Activated T-cell treated with anti-CD3 and anti-CD28 coated beads, Interleukin-2, amount 50 U/mL, for 72 hours (primary cell): ENCODE measurements at regions not wholly inside any gene's neighbourhood (a gene's known extent, or its start where the extent isn't known, plus 50 kb on each side); places are given as distances from the start of the nearest gene placed in this dataset.

ENCODE experiments used
- ATAC-seq, 2 donors: fragments of 150-1000 bp; cut with Tn5 transposase; replicated peaks in 1 of 2; 2 replicates each; pipeline ENCODE4 v1.10.0; 2021; ENCODE audit warnings: moderate library complexity in 2 of 2, mild to moderate bottlenecking in 1 of 2
- DNase-seq, 2 donors: peaks; one replicate each; pipeline ENCODE4 v3.0.0; 2021 to 2022; ENCODE audit warnings: mixed read lengths in 1 of 2
- H3K27ac Mint-ChIP-seq: one replicate; pipeline ENCODE4 v1.8.0; 2022; ENCODE audit warnings: mild to moderate bottlenecking, moderate library complexity, mixed read lengths
- H3K27me3 Mint-ChIP-seq: one replicate; pipeline ENCODE4 v1.8.0; 2022; ENCODE audit warnings: low read depth, mixed read lengths
- H3K36me3 Mint-ChIP-seq, 2 donors: one replicate each; pipeline ENCODE4 v1.8.0; 2022; ENCODE audit warnings: mixed read lengths in 2 of 2, mild to moderate bottlenecking in 1 of 2; ENCODE audit not compliant: insufficient read depth in 2 of 2
- H3K4me1 Mint-ChIP-seq: one replicate; pipeline ENCODE4 v1.8.0; 2022; ENCODE audit warnings: low read depth, mixed read lengths
- H3K4me3 Mint-ChIP-seq, 2 donors: one replicate each; pipeline ENCODE4 v1.8.0; 2022; ENCODE audit warnings: mild to moderate bottlenecking in 2 of 2, mixed read lengths in 2 of 2, moderate library complexity in 2 of 2
- H3K9me3 Mint-ChIP-seq, 2 donors: one replicate each; pipeline ENCODE4 v1.8.0; 2022; ENCODE audit warnings: mixed read lengths in 2 of 2

- Mint-ChIP-seq H3K27ac (no peak overlapping the region), H3K9me3 (peaks cover 3 to 4% of the 10 kb centered on the region in 2 donors), H3K4me1 (no peaks in the 10 kb centered on the region), H3K36me3 (no peaks in the 10 kb centered on the region), H3K27me3 (no peaks in the 10 kb centered on the region), H3K4me3 (no peak overlapping the region)
- DNase-seq (no peak), ATAC-seq (no peak)
Measured at GRCh38 chr2:163210430-163210918, 371.9 kb upstream of the KCNH7 start.

DNA sequence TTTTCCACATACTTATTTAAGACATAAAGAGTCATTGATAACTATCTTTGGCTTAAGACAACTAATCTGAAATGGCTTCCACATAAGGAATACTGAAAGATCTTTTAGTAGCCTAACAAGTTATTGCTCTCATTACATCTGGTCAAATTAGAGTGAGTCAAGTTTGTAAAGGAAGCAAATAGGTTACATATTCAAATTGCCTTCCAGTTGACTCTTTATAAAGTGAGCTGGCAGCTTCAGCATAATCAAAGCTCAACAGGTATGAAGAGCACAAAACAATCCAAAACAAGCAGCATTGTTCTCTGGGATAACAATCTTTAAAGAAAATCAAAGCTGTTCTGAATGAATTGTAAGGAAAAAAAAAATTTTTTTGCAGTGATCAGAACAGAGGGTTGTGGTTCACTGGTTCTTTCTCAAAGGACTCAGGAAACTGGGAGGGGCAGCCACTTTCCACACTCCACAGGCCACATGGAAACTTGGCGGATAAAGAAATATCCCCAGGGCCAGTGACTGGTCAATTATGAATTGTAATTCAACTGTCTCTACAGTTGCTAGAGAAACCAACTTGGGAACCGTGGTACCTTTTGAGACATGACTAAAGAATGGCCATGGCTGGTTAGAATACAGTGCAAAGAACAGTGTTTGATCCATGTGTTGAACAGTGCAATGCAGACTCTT lies 369.3 kb upstream of the KCNH7 start:
- no peaks in the 10 kb centered on the region for H3K36me3 Mint-ChIP-seq
- no peak overlapping the region for H3K27ac Mint-ChIP-seq
- H3K4me3 Mint-ChIP-seq = no peak overlapping the region
- ATAC-seq = no peak
- H3K4me1 Mint-ChIP-seq = no peaks in the 10 kb centered on the region
- DNase-seq = no peak
- no peaks in the 10 kb centered on the region for H3K27me3 Mint-ChIP-seq
- H3K9me3 Mint-ChIP-seq = peaks cover 2% of the 10 kb centered on the region in 2 donors

DNA sequence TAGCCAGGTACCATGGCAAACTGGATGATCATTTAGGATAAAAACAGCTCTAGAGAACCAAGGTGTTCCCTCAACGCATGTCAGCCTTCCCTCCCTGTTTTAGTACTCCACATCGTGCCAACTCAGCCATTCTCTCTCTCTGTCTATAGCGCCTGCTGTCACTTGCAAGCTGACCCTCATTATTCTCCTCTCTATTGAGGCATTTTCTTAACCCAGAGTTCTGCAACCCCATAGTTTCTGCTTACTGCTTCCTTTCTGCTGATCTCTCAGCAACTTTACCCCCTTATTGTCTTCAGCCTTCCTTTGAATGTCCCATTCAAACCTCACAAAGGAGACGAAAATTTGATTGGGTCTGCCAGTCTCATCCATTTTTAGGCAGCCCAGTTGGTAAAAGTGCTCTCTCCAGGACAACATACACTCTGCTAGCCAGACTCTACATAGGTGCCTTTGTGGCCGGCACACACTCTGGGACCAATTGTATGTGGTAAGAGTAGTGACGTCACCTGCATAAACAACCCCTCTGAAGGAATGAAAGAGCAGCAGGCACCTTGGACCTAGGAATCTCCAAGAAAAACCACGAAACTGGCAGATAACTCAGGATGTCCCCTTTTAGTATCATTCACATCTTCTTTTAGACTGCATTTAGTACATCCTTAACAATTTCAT lies 367.2 kb upstream of the KCNH7 start:
- no peaks in the 10 kb centered on the region for H3K36me3 Mint-ChIP-seq

DNA sequence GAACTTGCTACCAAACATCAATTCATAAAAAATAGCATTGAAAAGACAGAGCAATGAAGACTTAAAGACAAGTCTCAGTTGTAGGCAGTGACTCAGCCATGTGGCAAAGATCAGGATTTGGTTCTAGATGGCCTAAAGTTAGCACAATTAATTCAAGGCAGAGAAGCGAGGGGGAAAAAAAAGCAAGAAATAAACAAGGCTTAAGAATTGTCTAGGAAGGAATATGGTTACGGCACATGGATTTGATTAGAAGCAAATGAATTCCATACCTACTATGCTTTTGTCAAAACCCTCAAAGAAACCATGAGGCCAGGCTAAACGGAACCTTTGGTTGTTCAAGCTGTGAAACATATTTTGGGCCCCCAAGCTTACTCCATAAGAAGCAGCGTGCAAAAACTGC lies 362.2 kb upstream of the KCNH7 start:
- no peak for ATAC-seq

More for the DNA sequence above, 367.2 kb upstream of the KCNH7 start:
- no peak overlapping the region for H3K27ac Mint-ChIP-seq
- DNase-seq (no peak), ATAC-seq (no peak)
- H3K27me3 Mint-ChIP-seq = no peaks in the 10 kb centered on the region
- H3K9me3 Mint-ChIP-seq = peaks cover 0 to 3% of the 10 kb centered on the region in 2 donors
- no peaks in the 10 kb centered on the region for H3K4me1 Mint-ChIP-seq
- no peak overlapping the region for H3K4me3 Mint-ChIP-seq

DNA sequence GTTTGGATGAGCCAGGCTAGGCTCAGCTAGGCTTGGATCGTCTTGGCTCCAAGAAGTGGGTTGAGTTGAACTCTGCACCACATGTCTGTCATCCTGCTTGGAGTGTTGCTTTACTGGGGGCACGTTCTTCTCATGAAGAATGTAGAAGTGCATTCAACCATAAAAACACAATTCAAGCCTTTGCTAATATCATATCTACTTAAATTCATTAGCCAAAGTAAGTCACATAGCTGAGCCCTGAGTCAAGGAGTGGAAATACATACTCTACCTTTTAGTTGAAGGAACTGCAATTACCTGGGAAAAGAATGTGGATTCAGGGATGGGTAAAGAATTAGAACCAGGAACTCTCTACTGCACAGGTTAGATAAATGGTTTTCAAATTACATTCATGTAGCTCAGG lies 360.4 kb upstream of the KCNH7 start:
- no peaks in the 10 kb centered on the region for H3K36me3 Mint-ChIP-seq
- H3K9me3 Mint-ChIP-seq = peaks cover 0 to 3% of the 10 kb centered on the region in 2 donors
- DNase-seq (no peak), ATAC-seq (no peak)
- no peaks in the 10 kb centered on the region for H3K27me3 Mint-ChIP-seq
- H3K4me1 Mint-ChIP-seq = no peaks in the 10 kb centered on the region
- H3K4me3 Mint-ChIP-seq = no peak overlapping the region
- no peak overlapping the region for H3K27ac Mint-ChIP-seq

More for the DNA sequence above, 362.2 kb upstream of the KCNH7 start:
- no peak for DNase-seq
- no peak overlapping the region for H3K4me3 Mint-ChIP-seq
- H3K36me3 Mint-ChIP-seq = no peaks in the 10 kb centered on the region
- H3K27me3 Mint-ChIP-seq = no peaks in the 10 kb centered on the region
- H3K27ac Mint-ChIP-seq = no peak overlapping the region
- peaks cover 0 to 3% of the 10 kb centered on the region in 2 donors for H3K9me3 Mint-ChIP-seq
- no peaks in the 10 kb centered on the region for H3K4me1 Mint-ChIP-seq

GRCh38 chr2:163198007-163198406 lies 359.4 kb upstream of the KCNH7 start:
- no peak for ATAC-seq
- no peaks in the 10 kb centered on the region for H3K36me3 Mint-ChIP-seq

DNA sequence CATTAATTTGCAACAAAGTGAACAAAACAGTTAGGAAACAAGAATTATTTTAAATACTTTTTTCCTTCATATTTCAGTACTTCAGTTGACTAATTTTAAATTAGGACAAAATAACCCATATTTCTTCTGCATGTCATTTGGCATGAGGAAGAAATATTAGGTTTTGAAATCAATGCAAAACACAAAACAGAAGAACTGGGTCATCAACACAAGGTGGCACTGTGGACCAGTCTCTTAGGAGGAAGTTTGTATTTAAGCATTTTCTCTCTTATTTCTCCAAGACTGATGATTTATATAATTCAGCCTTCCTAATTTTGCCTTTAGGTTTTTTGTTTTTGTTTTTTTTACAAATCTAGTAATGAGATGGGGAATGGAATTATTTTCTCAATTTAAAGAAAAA lies 352.8 kb upstream of the KCNH7 start:
- DNase-seq (no peak), ATAC-seq (no peak)
- Mint-ChIP-seq H3K4me3 (no peak overlapping the region), H3K4me1 (no peaks in the 10 kb centered on the region), H3K9me3 (no peaks in the 10 kb centered on the region), H3K36me3 (no peaks in the 10 kb centered on the region), H3K27ac (no peak overlapping the region), H3K27me3 (no peaks in the 10 kb centered on the region)

More at GRCh38 chr2:163198007-163198406, 359.4 kb upstream of the KCNH7 start:
- no peak for DNase-seq
- peaks cover 0 to 3% of the 10 kb centered on the region in 2 donors for H3K9me3 Mint-ChIP-seq
- no peak overlapping the region for H3K4me3 Mint-ChIP-seq
- no peak overlapping the region for H3K27ac Mint-ChIP-seq
- H3K4me1 Mint-ChIP-seq = no peaks in the 10 kb centered on the region
- H3K27me3 Mint-ChIP-seq = no peaks in the 10 kb centered on the region

- Mint-ChIP-seq H3K27ac (no peak overlapping the region), H3K36me3 (no peaks in the 10 kb centered on the region), H3K27me3 (no peaks in the 10 kb centered on the region), H3K4me3 (no peak overlapping the region), H3K9me3 (peaks cover 0 to 3% of the 10 kb centered on the region in 2 donors), H3K4me1 (no peaks in the 10 kb centered on the region)
- ATAC-seq = no peak
- no peak for DNase-seq
Measured at GRCh38 chr2:163187995-163188655, 349.6 kb upstream of the KCNH7 start.

GRCh38 chr2:163187119-163187518 lies 348.6 kb upstream of the KCNH7 start:
- Mint-ChIP-seq H3K27ac (no peak overlapping the region), H3K27me3 (no peaks in the 10 kb centered on the region), H3K9me3 (peaks cover 0 to 3% of the 10 kb centered on the region in 2 donors), H3K4me1 (no peaks in the 10 kb centered on the region), H3K36me3 (no peaks in the 10 kb centered on the region), H3K4me3 (no peak overlapping the region)
- DNase-seq (no peak), ATAC-seq (no peak)

DNA sequence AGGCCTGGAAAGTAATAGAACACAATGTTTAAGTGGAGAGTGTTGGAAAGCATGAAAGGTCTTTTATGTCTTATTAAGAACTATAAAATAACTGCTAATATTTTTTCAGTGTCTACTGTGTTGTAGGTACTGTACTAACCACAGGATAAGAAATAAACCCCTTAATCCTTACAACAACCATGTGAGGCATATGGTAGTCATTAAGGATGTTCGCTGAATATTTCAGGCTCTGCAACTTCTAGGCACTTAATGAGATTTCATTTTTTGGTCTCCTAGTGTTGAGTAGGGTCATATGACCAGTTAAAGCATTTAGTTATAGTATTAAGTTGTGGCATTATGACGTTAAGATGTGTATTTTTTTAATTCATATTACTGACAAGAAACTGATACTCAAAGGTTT lies 346.6 kb upstream of the KCNH7 start:
- ATAC-seq = no peak

DNA sequence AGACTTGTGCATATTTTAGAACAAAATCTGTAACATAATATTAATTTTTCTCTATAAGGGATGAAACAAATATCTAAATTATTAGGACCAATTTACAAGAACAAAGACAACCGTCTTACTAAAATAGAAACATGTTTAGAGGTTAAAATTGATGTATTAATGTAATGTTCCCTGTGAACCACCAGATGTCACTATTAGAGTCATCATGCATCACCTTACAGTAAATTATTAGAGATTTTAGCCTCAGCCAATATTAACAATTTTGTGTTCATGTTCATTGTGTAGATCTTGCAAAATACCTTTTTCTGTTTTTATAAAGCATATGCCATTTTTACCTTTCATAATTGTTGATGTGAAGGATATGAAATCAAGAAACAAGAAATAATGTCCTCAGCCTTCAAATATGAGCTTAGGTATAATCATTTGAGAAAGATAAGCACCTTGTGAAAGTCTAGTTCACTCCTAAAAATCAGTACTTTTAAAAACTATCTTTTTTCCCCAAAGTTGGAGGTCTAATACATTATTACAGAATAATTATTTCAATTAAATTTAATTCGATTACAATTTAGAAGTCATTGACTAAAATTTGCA lies 344.3 kb upstream of the KCNH7 start:
- Mint-ChIP-seq H3K4me3 (no peak overlapping the region), H3K27me3 (no peaks in the 10 kb centered on the region), H3K27ac (no peak overlapping the region), H3K9me3 (peaks cover 0 to 3% of the 10 kb centered on the region in 2 donors), H3K4me1 (no peaks in the 10 kb centered on the region), H3K36me3 (no peaks in the 10 kb centered on the region)
- ATAC-seq (no peak), DNase-seq (no peak)

More for the DNA sequence above, 346.6 kb upstream of the KCNH7 start:
- no peaks in the 10 kb centered on the region for H3K27me3 Mint-ChIP-seq
- H3K4me3 Mint-ChIP-seq = no peak overlapping the region
- no peaks in the 10 kb centered on the region for H3K4me1 Mint-ChIP-seq
- no peak overlapping the region for H3K27ac Mint-ChIP-seq
- no peak for DNase-seq
- no peaks in the 10 kb centered on the region for H3K36me3 Mint-ChIP-seq
- peaks cover 0 to 3% of the 10 kb centered on the region in 2 donors for H3K9me3 Mint-ChIP-seq

DNA sequence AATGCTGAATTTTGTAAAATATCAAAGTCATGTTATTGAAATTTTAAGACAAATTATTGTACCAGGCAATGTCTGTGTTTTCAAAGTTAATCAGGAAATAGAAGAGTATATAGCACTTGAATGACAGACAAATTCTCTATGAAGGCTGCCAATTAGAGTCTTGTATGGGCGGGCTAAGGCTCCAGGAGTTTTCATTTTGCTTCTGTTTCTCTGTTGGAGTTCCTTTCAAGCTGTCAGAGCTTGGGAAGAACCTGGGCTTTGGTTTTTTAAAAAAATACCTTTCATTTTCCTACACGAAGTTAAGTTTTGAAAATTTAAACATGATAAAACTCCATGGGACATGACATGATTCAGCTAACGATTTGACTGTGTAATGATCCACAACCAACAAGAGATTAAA lies 339.0 kb upstream of the KCNH7 start:
- Mint-ChIP-seq H3K36me3 (no peaks in the 10 kb centered on the region), H3K27ac (no peak overlapping the region), H3K27me3 (no peaks in the 10 kb centered on the region), H3K4me1 (no peaks in the 10 kb centered on the region), H3K9me3 (no peaks in the 10 kb centered on the region), H3K4me3 (no peak overlapping the region)
- ATAC-seq (no peak), DNase-seq (no peak)

DNA sequence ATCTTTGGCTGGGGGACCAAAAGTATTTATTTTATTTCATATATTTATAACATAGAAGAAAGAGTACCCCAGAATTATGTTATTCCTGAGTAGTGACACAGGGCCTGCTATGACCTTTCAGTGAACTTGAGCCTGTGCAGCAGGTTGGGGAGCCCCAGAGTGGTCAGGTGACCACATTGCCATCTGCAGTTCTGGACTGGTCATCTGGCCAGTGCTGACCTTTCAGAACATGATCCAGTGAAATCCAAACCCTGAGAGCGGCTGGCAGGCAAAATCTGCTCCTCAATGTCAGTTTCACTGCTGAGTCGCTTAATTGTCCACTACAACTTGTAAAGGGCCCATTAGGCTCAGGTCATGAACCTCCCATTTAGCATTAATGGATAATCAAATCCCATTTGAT lies 336.7 kb upstream of the KCNH7 start:
- no peaks in the 10 kb centered on the region for H3K36me3 Mint-ChIP-seq
- H3K4me1 Mint-ChIP-seq = no peaks in the 10 kb centered on the region
- H3K9me3 Mint-ChIP-seq = no peaks in the 10 kb centered on the region
- H3K27ac Mint-ChIP-seq = no peak overlapping the region
- H3K27me3 Mint-ChIP-seq = no peaks in the 10 kb centered on the region
- no peak overlapping the region for H3K4me3 Mint-ChIP-seq
- no peak for ATAC-seq
- no peak for DNase-seq
